Neutrophil (primary cell): ENCODE measurements at regions not wholly inside any gene's neighbourhood (a gene's known extent, or its start where the extent isn't known, plus 50 kb on each side); places are given as distances from the start of the nearest gene placed in this dataset.

ENCODE experiments used
- H3K27ac ChIP-seq: fragments of 200-600 bp; sonication (generic); 2 replicates; pipeline ENCODE4 v1.5.1; 2016; ENCODE audit warnings: mild to moderate bottlenecking, moderate library complexity
- H3K27me3 ChIP-seq: fragments of 200-600 bp; sonication (generic); 2 replicates; pipeline ENCODE4 v1.6.0; 2016; ENCODE audit warnings: mild to moderate bottlenecking
- H3K36me3 ChIP-seq: fragments of 200-600 bp; sonication (generic); 2 replicates; pipeline ENCODE4 v1.5.1; 2017
- H3K4me1 ChIP-seq, 2 experiments: fragments of 200-600 bp in 1 of 2; sonication (generic) in 1 of 2; 1 replicate in 1 of 2; 2 replicates in 1 of 2; pipeline versions ENCODE4 v1.5.1 to v1.6.1; 2013 to 2016; ENCODE audit warnings: low read depth in 1 of 2, low read length in 1 of 2, mild to moderate bottlenecking in 1 of 2, moderate library complexity in 1 of 2; ENCODE audit not compliant: control insufficient read depth in 1 of 2, insufficient read depth in 1 of 2
- H3K4me3 ChIP-seq, 2 experiments: fragments of 200-600 bp in 1 of 2; sonication (generic) in 1 of 2; 1 replicate in 1 of 2; 2 replicates in 1 of 2; pipeline ENCODE4 v1.5.1; 2013 to 2016; ENCODE audit warnings: low read depth in 1 of 2, low read length in 1 of 2, mild to moderate bottlenecking in 1 of 2, moderate library complexity in 1 of 2
- H3K9me3 ChIP-seq: fragments of 200-600 bp; sonication (generic); 2 replicates; pipeline ENCODE4 v1.5.1; 2016
- TF ChIP-seq, protein P1 (sequence below): fragments of 200-600 bp; sonication (generic); IDR thresholded peaks from 2 replicates; pipeline ENCODE4 v1.5.1; 2016; ENCODE audit warnings: antibody characterized with exemption

DNA sequence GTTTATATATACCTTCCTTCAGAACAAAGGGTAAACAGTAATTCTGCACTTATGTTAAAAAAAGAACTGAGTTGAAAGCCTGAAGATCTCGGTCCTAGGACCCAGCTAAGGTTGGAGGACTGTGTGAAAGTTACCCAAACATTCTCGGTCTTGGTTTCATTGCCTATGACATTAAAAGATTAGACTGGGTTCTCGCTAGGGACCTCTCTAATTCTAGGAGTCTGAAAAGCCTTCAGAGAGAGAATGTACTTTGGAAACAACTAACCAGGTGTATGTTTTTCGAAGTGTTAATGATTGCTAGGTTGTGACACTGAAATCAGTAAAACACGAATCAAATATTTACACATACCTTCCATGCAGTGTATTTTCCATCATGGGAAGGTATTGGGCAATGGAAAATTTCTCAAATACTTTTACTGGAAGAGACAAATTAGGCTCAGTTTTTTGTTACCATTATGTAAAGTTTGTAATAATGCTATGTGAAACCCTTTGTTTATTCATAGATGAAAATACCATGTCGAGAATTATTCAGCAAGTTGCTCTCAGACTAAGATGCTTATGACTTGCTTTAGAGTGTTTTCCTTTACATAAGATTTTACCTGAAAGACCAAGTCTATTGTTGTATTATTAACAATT, 113.7 kb upstream of the LOC128125822 start:
- H3K4me3 ChIP-seq, result no peak overlapping the region
- H3K27ac ChIP-seq, result no peak overlapping the region
- no peaks in the 10 kb centered on the region for H3K36me3 ChIP-seq
- TF ChIP-seq, protein P1, sequence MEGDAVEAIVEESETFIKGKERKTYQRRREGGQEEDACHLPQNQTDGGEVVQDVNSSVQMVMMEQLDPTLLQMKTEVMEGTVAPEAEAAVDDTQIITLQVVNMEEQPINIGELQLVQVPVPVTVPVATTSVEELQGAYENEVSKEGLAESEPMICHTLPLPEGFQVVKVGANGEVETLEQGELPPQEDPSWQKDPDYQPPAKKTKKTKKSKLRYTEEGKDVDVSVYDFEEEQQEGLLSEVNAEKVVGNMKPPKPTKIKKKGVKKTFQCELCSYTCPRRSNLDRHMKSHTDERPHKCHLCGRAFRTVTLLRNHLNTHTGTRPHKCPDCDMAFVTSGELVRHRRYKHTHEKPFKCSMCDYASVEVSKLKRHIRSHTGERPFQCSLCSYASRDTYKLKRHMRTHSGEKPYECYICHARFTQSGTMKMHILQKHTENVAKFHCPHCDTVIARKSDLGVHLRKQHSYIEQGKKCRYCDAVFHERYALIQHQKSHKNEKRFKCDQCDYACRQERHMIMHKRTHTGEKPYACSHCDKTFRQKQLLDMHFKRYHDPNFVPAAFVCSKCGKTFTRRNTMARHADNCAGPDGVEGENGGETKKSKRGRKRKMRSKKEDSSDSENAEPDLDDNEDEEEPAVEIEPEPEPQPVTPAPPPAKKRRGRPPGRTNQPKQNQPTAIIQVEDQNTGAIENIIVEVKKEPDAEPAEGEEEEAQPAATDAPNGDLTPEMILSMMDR, result no peak
- no peaks in the 10 kb centered on the region for H3K4me1 ChIP-seq
- H3K27me3 ChIP-seq, result no peaks in the 10 kb centered on the region
- H3K9me3 ChIP-seq, result no peaks in the 10 kb centered on the region

DNA sequence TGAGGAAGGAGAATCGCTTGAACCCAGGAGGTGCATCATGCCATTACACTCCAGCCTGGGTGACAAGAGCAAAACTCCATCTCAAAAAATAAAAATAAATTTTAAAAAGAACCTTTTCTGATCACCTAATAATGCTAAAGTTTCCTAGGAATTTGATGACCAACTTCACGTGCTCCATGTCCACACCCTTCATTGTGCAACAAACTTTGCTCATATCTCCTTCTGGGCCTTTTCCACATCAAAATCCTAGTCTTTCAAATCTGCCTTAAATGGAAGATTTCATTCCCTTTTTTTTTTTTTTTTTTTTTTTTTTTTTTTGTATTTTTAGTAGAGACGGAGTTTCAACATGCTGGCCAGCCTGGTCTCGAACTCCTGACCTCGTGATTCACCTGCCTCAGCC, 112.5 kb upstream of the LOC128125822 start:
- H3K9me3 ChIP-seq, result no peaks in the 10 kb centered on the region
- H3K4me3 ChIP-seq, result no peak overlapping the region
- H3K36me3 ChIP-seq, result no peaks in the 10 kb centered on the region
- no peaks in the 10 kb centered on the region for H3K27me3 ChIP-seq
- no peak overlapping the region for H3K27ac ChIP-seq
- no peaks in the 10 kb centered on the region for H3K4me1 ChIP-seq
- TF ChIP-seq, protein P1, result no peak

DNA sequence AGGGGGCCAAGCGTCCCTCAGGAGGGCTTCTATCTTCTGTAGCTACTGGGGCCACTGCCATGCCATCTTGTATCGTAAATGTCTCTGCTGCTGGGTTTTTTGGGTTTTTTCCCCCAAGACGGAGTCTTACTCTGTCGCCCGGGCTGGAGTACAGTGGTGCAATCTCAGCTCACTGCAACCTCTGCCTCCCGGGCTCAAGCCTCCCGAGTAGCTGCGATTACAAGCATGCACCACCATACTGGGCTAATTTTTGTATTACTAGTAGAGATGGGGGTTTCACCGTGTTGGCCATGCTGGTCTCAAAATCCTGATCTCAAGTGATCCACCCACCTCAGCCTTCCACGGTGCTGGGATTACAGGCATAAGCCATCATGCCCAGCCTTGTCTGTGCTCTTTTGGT, 111.3 kb upstream of the LOC128125822 start:
- H3K9me3 ChIP-seq, result no peaks in the 10 kb centered on the region
- H3K4me1 ChIP-seq, result no peaks in the 10 kb centered on the region
- H3K27me3 ChIP-seq, result no peaks in the 10 kb centered on the region
- H3K27ac ChIP-seq, result no peak overlapping the region
- H3K36me3 ChIP-seq, result no peaks in the 10 kb centered on the region
- no peak overlapping the region for H3K4me3 ChIP-seq
- TF ChIP-seq, protein P1, result no peak

DNA sequence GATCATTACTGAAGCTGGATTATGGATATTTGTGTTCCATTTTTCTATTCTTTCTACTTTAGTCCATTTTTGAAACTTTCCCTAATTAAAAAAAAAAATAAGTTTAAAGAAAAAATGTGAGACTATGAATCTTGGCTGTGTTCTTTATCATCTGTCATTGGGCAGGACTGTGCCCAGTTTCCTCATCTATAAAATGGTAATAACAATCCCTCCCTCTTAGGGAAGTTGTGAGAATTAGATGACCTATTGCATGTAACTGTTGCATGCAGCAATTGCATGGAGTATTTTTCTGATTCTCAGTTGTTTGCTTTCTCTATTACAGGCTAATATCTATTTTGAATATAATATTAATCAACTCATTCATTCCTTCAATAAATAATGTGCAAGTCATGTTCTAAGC, 108.2 kb upstream of the LOC128125822 start:
- H3K4me3 ChIP-seq, result no peak overlapping the region
- TF ChIP-seq, protein P1, result no peak
- no peaks in the 10 kb centered on the region for H3K9me3 ChIP-seq
- H3K4me1 ChIP-seq, result no peaks in the 10 kb centered on the region
- no peak overlapping the region for H3K27ac ChIP-seq
- H3K36me3 ChIP-seq, result no peaks in the 10 kb centered on the region
- H3K27me3 ChIP-seq, result no peaks in the 10 kb centered on the region

DNA sequence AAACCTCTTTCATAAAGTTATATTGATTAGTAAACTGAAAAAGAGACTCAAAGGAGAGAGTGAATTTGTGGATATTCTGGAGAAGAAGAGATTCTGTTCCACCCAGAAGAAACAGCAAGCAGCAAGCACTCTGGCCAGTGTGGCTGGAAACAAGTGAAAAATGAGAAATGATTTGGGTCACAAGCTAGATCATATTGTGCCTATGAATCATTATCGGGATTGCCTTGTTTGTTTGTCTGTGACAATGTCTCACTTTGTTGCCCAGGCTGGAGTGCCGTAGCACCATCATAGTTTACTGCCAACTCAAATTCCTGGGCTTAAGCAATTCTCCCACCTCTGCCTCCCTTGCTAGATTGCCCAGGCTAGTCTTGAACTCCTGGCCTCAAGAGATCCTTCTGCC, 106.5 kb upstream of the LOC128125822 start:
- Histone ChIP-seq H3K4me1 (no peaks in the 10 kb centered on the region), H3K4me3 (no peak overlapping the region)
- TF ChIP-seq, protein P1, result no peak

More for the DNA sequence above, 106.5 kb upstream of the LOC128125822 start:
- H3K36me3 ChIP-seq, result no peaks in the 10 kb centered on the region
- H3K27me3 ChIP-seq, result no peaks in the 10 kb centered on the region
- H3K27ac ChIP-seq, result no peak overlapping the region
- H3K9me3 ChIP-seq, result no peaks in the 10 kb centered on the region
